Activated CD8-positive, alpha-beta memory T cell treated with anti-CD3 and anti-CD28 coated beads for 24 hours (primary cell): ENCODE measurements at regions not wholly inside any gene's neighbourhood (a gene's known extent, or its start where the extent isn't known, plus 50 kb on each side); places are given as distances from the start of the nearest gene placed in this dataset.

Experiments used
- DNase-seq: peaks from one replicate; pipeline ENCODE4 v3.0.0-alpha.2; 2020

GRCh38 chr6:5946701-5947100 is 60.0 kb downstream of the NRN1 start:
- DNase-seq, result no peak

GRCh38 chr6:5946181-5946580 is 60.5 kb downstream of the NRN1 start:
- no peak for DNase-seq

- DNase-seq, result no peak
These were observed 63.1 kb downstream of the NRN1 start for GRCh38 chr6:5943591-5943990.

GRCh38 chr6:5942591-5942990 is 64.1 kb downstream of the NRN1 start:
- DNase-seq, result no peak

- DNase-seq, result no peak
These were observed 65.5 kb downstream of the NRN1 start for GRCh38 chr6:5941188-5941587.

- no peak for DNase-seq
These were observed 67.8 kb downstream of the NRN1 start for GRCh38 chr6:5938934-5939333.

- DNase-seq, result no peak
These were observed 68.6 kb downstream of the NRN1 start for GRCh38 chr6:5937936-5938706.

- DNase-seq, result no peak
These were observed 69.4 kb downstream of the NRN1 start for GRCh38 chr6:5937169-5937909.

GRCh38 chr6:5936631-5937030 is 70.1 kb downstream of the NRN1 start:
- no peak for DNase-seq

- no peak for DNase-seq
These were observed 70.6 kb downstream of the NRN1 start for GRCh38 chr6:5936140-5936539.

- no peak for DNase-seq
These were observed 75.8 kb downstream of the NRN1 start for GRCh38 chr6:5930968-5931367.

- no peak for DNase-seq
These were observed 76.5 kb downstream of the NRN1 start for GRCh38 chr6:5930143-5930770.

GRCh38 chr6:5923840-5924239 is 82.9 kb downstream of the NRN1 start:
- DNase-seq, result no peak

- no peak for DNase-seq
These were observed 84.5 kb downstream of the NRN1 start for GRCh38 chr6:5922230-5922629.

- DNase-seq, result no peak
These were observed 97.0 kb downstream of the NRN1 start for GRCh38 chr6:5909721-5910120.

- DNase-seq, result no peak
These were observed 99.9 kb downstream of the NRN1 start for GRCh38 chr6:5906842-5907241.

GRCh38 chr6:5906340-5906670 is 100.4 kb downstream of the NRN1 start:
- DNase-seq, result no peak

- DNase-seq, result no peak
These were observed 101.0 kb downstream of the NRN1 start for GRCh38 chr6:5905431-5906339.

GRCh38 chr6:5904532-5904931 is 102.2 kb downstream of the NRN1 start:
- no peak for DNase-seq

GRCh38 chr6:5899216-5900045 is 107.3 kb downstream of the NRN1 start:
- DNase-seq, result no peak

- DNase-seq, result no peak
These were observed 108.2 kb downstream of the NRN1 start for GRCh38 chr6:5898563-5898962.

GRCh38 chr6:5898102-5898501 is 108.6 kb downstream of the NRN1 start:
- no peak for DNase-seq
